Astrocyte of the spinal cord (primary cell): ENCODE measurements at regions not wholly inside any gene's neighbourhood (a gene's known extent, or its start where the extent isn't known, plus 50 kb on each side); places are given as distances from the start of the nearest gene placed in this dataset.

Source experiments
- DNase-seq: peaks from one replicate; pipeline ENCODE4 v3.0.0; 2011; ENCODE audit warnings: low read depth, low spot score
- H3K4me3 ChIP-seq: 2 replicates; pipeline ENCODE4 v1.5.1; 2011; ENCODE audit warnings: low read depth, mild to moderate bottlenecking, low read length, moderate library complexity
- in situ Hi-C: cut with HindIII; loops from 2 replicates; pipeline ENCODE4 v1.10.0; 2017; ENCODE audit warnings: low sequenced_read_pairs
- TF ChIP-seq, protein P1 (sequence below): IDR thresholded peaks from 2 replicates; pipeline ENCODE4 v1.5.1; 2012; ENCODE audit warnings: low read depth, mild to moderate bottlenecking, low read length, inconsistent platforms

DNA sequence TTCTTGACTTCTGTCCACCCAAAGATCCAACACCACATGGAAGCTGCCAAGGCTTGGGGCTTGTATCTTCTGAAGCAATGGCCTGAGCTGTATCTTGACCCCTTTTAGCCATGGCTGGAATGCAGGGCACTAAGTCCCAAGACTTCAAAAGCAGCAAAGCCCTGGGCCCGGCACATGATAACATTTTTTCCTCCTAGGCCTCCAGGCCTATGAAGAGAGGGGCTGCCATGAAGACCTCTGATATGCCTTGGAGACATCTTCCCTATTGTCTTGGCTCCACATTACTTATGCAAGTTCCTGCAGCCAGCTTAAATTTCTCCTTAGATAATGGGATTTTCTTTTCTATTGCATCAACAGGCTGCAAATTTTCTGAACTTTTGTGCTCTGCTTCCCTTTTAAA lies 1252.6 kb upstream of the CITED2 start:
- DNase-seq = no peak
- in situ Hi-C loops = no loop called here
- TF ChIP-seq, protein P1, sequence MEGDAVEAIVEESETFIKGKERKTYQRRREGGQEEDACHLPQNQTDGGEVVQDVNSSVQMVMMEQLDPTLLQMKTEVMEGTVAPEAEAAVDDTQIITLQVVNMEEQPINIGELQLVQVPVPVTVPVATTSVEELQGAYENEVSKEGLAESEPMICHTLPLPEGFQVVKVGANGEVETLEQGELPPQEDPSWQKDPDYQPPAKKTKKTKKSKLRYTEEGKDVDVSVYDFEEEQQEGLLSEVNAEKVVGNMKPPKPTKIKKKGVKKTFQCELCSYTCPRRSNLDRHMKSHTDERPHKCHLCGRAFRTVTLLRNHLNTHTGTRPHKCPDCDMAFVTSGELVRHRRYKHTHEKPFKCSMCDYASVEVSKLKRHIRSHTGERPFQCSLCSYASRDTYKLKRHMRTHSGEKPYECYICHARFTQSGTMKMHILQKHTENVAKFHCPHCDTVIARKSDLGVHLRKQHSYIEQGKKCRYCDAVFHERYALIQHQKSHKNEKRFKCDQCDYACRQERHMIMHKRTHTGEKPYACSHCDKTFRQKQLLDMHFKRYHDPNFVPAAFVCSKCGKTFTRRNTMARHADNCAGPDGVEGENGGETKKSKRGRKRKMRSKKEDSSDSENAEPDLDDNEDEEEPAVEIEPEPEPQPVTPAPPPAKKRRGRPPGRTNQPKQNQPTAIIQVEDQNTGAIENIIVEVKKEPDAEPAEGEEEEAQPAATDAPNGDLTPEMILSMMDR = no peak
- no peak overlapping the region for H3K4me3 ChIP-seq

DNA sequence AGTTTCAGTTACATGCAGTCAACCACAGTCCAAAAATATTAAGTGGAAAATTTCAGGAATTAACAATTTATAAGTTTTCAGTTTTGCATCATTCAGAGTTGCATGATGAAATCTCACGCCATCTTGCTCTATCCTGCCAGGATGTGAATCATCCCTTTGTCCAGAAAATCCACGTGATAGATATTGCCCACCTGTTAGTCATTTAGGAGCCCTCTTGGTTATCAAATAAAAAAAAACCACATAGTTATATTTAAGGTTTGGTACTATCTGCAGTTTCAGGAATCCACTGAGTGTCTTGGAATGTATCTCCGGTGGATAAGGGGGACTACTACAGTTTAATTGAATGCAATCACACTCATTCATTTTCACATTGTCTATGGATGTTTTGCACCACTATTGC lies 1249.0 kb upstream of the CITED2 start:
- in situ Hi-C loops = no loop called here
- DNase-seq = peak; percentile 67
- TF ChIP-seq, protein P1 = no peak
- H3K4me3 ChIP-seq = no peak overlapping the region

DNA sequence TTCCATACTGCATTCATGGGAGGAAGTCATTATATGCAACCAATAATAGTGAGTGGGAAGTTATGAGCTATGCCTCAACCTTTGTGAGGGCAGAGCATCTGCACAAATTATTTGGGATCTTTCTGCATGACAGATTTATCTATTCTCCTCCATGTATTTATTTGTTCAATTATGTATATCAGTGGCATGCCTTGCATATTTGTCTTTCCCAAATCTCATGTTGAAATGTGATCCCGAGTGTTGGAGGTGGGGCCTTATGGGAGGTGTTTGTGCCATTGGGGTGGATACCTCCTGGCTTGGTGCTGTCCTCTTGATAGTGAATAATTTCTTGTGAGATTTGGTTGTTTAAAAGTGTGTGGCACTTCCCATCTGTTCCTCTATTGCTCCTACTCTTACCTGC lies 1246.0 kb upstream of the CITED2 start:
- in situ Hi-C loops = no loop called here
- no peak overlapping the region for H3K4me3 ChIP-seq
- no peak for DNase-seq
- TF ChIP-seq, protein P1 = no peak

DNA sequence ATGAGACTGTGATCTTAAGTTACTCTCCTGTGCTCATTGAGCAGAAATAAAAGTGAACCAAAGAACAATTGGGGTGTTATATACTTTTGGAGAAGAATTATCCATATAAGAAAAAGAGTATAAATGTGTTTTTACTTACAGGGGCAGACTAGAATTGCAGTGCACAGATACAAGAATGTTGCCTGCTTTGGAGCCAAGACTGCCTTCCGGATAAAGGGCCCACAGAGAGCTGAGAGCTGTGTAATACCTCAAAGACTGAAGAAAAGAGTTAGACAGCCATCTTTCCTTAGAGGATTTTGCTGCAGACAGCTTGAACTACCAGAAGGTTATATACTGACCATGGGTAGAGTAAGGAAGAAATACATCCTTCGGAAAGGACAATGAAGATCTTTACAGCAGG lies 1235.5 kb upstream of the CITED2 start:
- peak; percentile 6 for DNase-seq
- TF ChIP-seq, protein P1 = no peak
- no peak overlapping the region for H3K4me3 ChIP-seq
- in situ Hi-C loops = no loop called here

DNA sequence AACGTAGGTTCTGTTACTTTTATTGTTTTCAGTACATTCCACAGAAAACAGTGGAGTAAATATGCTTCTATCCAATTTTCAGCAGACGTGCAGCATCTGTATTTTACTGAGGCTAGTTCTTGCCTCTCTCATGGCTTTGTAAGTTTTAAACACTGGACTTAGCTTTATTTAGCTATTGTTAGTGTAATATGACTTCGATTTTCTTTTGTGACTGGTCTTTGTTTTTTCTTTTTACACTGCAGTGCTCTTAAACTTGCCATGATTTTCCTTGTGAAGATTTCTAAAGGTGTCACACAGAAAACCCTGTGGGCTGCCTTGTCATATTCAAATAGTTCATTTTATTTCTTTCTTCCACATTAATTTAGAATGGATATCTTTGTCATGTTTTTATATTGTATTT lies 1234.9 kb upstream of the CITED2 start:
- in situ Hi-C loops = no loop called here
- TF ChIP-seq, protein P1 = no peak
- H3K4me3 ChIP-seq = no peak overlapping the region
- DNase-seq = no peak

DNA sequence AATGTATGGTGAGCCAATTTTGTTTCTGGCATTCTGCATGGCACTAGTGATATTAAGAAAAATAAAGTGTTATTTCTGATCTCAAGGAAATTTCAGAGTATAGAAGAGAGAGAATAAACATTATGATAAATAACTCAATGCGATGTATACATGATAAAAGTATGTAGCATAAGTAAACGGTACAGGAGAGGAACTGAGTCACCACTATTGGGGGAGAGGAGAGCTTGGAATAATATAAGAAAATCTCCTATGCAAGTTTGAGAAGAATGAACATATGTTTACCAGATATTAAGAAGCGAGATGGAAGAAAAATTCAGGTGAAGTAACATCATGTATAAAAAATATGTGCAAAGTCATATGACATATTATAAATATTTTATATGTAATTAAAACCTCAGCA lies 1230.3 kb upstream of the CITED2 start:
- TF ChIP-seq, protein P1 = no peak
- DNase-seq = no peak
- in situ Hi-C loops = no loop called here
- H3K4me3 ChIP-seq = no peak overlapping the region
